H1 (cell line): ENCODE measurements at regions not wholly inside any gene's neighbourhood (a gene's known extent, or its start where the extent isn't known, plus 50 kb on each side); places are given as distances from the start of the nearest gene placed in this dataset.

Experiments
- TBP ChIP-seq: IDR thresholded peaks from 2 replicates; pipeline ENCODE4 v1.6.1; 2011; ENCODE audit warnings: low read depth, low read length, improper control_type of control experiment

DNA sequence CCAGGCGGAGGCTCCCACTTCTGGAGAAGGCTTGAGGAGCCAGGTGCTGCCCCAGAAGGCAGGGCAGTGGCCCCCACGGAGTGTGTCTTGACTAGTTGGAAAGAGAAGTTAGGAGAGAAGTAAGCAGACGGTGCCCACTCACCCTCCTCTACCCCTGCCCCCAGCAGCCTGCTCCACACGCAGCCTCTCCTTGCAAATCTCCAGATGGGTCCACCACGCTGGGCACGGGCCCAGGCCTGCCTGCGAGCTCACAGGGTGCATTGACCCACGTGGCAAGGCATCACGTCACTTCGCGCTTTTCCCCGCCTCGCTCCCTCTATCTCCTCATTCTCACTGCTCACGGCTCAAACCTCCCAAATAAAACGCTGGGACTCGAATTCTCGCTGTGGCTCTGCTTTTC is 71.8 kb upstream of the RAB12 start (continued):
- no peak for TF ChIP-seq TBP
- TF ChIP-seq, all 59 proteins: peak for 0
